T-helper 9 cell (primary cell): ENCODE measurements at regions not wholly inside any gene's neighbourhood (a gene's known extent, or its start where the extent isn't known, plus 50 kb on each side); places are given as distances from the start of the nearest gene placed in this dataset.

Experiments used
- DNase-seq: peaks from one replicate; pipeline ENCODE4 v3.0.0-alpha.2; 2020

DNA sequence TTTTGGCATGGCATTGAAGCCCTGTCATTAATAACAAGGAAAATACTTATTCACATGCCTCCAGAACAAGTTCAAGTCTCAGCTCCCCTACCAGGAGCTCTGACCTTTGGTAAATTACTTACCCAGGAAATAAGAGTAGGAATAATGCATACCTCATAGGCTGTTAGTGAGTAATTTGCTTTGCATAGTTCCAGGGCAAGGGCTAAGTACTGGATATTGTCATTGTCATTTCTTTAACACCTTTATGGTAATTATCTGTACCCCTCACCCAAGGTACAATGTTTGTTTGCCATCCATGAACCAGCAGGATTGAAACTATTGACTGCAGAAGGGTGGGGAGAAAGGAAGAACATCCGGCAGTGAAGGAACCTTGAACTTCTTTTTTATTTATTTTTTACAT lies 148.5 kb downstream of the SOX2 start:
- no peak for DNase-seq

DNA sequence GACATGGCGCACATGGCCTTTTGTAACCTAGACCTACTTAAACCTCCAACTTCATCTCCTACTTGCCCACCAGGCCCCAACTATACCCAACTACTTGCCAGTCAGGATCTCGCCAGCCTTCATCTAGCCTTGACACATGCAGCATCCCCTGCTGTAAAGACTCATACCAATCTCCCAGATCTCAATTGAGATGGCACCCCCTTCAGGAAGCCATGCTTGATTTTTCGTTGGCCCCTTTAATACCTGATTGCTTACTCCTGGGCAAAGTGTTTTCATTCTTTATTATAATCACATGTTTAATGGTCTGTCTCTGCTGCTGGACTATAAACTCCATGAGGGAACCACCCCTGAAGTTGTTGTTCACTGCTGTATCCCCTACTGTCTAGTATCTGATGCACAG lies 150.8 kb downstream of the SOX2 start:
- DNase-seq = no peak

DNA sequence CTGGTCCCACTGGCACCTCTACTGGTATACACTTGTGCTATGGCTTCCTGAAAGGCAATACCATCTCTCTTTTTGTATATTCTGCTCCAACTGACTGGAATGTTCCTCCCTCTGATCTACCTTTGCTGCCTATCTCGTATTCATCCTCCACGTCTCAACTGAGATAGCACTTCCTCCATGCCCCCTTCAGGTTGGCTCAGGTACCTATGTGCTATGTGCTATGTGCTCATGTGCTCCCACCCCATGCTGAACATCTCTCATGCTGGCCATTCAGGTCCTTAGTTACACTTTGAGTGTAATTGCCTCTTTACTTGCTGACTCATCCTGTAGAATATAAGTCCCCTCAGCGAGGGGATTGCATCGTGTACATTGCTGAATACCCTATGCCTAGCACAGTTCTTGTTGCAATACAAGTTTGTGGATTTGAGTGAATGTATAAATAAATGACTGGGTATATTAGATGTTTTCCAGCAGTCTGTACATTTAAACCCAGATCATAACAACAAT lies 156.9 kb downstream of the SOX2 start:
- DNase-seq = no peak

DNA sequence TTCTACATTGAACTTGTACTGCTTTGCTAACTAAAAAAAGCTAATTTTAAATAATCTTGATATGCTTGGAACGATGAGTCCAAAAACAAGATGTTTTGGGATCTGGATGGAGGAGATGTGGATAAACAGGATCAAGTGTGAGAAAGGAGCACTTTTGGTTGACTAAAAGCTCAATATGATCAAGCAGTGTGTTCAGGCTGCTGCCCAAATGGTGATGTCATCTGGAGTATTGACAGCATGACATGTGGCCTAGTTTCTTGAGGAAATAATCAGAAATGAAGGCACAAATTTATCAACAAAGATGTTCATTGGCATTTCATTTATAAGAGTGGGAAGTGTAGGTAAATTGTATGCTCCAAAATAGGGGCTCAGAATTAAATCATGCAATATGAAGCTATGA lies 161.2 kb downstream of the SOX2 start:
- no peak for DNase-seq

DNA sequence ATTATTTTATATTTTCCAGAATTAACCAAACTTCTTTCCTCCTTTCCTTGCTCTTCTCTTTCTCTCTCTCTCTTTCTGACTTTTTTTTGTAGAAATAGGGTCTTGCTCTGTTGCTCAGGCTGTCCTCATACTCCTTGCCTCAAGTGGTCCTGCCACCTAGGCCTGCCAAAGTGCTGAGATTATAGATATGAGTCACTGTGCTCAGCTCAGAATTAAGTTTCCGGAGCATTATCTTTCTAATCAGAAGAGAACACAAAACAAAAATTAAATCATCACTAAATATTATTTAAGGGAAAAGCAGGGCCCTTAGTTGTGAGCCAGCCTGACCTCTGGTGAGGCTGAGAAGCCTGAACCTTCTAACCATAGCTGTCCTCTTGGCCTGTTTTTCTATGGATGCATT lies 168.2 kb downstream of the SOX2 start:
- DNase-seq = no peak

DNA sequence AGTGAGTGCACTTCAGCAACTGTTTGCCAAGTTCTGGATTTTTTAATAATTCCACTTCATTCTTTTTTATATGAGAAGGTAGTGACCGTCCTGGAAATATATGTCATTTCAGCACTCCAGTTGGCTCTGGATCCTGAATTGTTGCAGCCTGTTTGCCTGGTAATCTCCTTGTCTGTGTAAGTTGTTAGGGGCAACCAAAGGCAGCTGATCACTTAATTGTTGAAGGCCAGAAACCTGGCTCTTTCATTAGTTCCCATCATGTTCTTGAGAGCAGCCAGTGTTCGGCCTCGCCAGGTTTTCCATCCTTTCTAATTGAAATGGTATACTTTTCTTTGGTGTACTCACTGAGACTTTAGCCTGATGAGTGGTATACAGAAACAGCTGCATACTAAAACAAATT lies 168.6 kb downstream of the SOX2 start:
- DNase-seq = no peak

DNA sequence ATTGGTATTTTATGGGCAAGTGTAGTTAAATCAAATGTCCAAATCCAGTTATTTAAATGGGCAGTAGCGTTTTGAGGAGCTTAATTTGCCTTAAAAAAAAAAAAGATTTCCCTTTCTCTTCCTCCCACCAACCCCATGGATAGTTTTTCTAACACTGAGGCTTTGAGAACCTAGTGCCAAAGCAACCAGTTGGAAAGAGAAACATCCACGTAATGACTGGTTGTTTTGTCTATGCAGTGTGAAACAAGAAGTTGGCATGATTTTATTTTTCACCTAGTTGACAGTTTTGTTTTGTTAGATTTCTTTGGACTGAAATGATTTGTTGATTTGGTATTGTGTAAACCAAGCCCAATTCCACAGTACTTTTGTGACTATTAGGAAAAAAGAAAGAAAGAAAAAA lies 170.0 kb downstream of the SOX2 start:
- DNase-seq = no peak

DNA sequence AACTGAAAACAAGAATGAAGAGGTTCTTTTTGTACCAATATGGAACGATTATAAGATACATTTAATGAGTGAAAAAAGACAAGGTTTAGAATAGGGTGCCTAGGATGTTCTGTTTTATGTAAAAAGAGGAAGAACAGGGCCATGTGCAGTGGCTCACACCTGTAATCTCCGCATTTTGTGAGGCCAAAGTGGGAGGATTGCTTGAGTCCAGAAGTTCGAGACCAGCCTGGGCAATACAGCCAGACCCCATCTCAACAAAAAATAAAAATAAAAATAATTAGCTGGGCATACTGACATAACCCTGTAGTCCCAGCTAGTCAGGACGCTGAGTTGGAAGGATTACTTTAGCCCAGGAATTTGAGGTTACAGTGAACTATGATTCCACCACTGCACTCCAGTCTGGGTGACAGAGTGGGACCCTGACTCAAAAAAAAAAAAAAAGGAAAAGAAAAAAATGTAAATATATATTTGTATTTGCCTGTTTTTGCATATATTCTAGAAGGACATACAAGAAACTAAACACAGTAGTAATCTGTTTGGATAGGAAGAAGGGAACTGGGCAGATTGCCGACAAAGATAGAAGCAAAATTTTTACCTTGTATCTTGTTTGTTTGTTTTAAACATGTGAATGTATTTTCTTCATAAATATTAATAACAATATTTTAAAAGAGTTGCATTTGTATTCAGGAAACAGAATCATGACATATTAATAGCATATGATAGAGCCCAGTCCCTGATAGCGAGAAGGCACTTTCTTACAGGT lies 174.3 kb downstream of the SOX2 start:
- no peak for DNase-seq

DNA sequence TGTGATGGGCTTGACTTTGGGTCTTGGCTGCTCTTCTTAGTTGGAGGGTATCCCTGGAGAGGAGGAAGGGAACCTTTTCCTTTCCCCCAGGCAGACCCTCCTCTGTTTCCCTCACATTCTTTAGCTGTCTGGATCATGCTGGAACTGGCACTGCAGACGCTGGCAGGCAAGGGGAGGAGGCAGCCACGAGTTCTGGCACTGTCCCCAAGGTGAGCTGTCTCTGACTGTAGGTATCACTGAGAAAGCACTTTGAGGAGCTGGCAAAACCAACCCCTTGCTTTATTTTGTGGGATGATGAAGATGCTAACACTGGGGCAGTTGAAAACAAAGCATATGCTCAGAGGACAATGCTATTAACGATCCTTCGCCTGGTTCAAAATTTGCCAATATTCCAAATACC lies 175.0 kb downstream of the SOX2 start:
- DNase-seq = no peak

DNA sequence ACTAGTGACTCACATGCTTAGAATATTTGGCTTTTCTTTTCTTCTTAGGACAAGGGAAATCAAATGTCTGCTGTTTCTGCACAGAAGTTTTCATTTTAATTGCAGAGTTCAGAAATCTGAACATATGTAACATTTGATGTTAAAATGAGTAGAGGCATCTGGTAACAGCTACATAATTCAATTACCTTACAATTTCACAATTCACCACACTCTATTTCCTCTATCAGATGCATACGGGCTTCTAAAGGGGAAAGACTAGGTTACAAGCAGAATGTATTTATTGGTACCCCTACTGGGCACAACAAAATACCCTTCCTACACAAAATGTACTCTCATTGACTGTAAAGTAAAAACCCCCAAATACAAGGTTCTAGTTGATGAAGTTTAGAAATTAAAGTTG lies 176.0 kb downstream of the SOX2 start:
- no peak for DNase-seq

DNA sequence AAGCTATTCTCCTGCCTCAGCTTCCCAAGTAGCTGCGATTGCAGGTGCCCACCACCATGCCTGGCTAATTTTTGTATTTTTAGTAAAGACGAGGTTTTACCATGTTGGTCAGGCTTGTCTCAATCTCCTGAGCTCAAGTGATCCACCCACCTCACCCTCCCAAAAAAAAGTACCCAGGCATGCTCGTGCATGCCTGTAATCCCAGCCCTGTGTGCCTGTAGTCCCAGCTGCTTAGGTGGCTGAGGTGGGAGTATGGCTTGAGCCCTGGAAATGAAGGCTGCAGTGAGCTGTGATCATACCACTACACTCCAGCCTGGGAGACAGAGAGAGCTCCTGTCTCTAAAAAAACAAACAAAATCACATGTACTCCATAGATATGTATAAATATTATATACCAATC lies 176.5 kb downstream of the SOX2 start:
- no peak for DNase-seq

DNA sequence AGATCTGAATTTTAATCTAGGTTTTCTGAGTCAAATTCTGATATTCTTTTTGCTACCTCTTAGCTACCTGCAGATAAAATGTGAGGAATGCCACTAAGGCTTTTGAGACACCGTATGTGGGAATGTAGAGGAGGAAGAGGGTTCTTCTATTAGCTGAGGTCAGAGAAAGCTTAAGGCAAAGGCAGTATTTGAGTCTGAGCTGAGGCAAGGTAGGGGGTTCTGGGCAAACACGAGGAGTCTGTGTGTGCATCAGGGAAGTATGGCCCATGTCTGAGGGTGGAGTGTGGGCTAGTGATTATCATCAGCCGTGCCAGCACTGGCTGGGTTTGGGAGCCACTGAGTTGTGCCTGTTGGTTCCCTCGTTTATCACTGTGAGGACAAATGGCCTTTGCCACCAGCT lies 181.1 kb downstream of the SOX2 start:
- DNase-seq = no peak

DNA sequence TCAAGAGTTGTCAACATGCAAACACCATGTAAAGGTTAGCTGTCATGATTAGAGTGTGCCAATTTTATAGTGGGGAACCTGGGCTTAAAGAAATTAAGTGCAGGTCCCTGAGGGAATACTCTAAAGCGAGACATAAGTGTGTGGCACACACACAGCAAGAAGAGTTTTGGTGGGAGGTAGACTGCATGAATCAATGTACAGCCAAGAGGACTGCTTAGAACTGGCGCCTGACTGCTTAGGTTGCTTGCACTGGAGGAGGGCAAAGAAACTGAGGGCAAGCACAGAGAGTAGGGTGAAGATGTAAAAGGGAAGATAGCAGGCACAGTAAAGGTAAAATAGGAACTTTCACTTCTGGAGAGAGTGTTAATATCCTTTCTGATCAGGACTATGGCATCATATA lies 184.9 kb downstream of the SOX2 start:
- DNase-seq = no peak

DNA sequence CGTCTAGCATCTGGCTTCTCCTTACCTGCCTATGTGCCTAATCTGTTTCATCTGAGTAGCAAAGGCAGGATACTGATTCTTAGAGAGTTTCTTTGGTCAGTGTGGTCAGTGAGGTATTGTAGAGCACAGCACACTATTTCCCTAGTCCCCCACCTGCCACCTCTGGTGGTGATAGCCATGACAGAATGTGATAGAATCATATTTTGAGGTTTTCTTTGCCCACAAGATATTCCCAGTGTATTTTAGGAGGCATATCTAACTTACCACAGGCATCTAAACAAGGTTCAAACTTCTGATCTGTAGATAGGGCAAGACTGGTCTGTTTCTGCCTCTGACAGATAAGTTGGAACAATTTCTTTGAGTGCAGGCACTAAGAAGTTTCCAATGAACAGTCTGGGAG lies 188.0 kb downstream of the SOX2 start:
- no peak for DNase-seq

DNA sequence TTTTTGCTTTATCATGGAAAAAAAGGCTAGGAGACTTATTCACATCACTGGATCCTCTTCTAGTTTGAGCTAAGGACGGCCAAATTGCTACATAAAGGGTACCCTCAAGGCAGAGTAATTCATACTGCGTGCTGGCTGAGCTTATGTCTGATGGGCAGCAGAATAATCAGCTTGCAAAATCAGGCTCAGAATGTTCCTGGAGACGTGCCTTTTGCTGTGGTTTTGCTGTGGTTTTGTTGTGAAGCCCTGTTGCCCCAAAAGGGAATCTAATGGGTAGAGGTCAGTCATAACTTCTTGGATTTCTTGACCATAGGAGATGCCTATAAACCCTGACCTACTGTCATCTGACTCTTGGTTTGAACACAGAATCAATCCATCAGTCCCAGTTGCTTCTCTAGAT lies 189.9 kb downstream of the SOX2 start:
- no peak for DNase-seq

DNA sequence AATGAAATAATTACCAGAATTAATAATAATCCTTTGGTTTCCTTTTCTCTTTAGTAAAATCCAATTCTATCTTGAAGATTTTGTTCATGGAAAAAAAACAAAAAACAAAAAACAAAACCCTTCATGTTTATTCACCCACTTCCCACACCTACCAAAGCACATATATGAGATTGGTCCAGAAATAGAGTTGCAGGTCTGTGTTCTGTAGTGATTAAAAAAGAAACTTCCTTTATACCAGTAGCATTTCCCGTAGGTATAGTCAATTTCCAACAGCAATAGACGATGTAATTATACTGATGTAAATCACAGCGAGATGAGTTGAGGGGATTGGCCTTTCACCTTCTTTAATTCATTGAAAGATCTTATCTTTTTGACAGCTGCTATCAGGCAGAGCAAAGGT lies 194.6 kb downstream of the SOX2 start:
- DNase-seq = no peak

DNA sequence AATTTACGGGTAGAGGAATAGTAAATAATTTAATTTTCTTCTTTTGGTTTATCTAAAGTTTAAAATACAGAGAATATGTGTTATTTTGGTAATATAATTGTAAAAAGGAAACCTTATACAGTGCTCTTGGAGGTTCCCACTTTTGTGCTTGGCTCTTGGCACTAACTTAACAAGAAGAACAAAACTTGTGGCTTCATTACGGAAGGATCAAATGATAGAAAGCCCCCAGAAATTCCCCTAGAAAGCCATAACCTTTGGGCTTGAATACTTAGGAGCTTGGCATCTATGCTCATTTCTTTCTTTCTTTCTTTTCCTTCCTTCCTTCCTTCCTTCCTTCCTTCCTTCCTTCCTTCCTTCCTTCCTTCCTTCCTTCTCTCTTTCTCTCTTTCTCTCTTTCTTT lies 197.5 kb downstream of the SOX2 start:
- no peak for DNase-seq

DNA sequence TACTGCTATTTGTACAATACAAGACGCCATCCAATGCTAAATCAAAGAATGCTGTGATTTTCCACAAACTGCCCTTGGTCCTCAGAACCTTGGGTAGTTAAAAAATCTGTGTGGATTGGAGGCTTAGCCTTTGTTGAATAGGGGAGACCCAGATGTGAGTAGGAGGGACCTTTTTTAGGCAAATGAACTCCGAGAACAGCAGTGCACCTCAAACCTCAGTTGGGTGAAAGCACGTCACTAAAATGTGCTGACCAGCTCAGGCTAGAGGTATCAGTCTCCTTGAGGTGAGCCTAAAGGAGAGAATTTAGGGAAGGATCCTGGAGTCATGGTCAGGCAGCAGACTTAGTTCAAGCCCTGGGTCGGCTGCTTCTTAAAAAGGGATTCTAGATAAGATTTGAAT lies 200.7 kb downstream of the SOX2 start:
- DNase-seq = no peak

DNA sequence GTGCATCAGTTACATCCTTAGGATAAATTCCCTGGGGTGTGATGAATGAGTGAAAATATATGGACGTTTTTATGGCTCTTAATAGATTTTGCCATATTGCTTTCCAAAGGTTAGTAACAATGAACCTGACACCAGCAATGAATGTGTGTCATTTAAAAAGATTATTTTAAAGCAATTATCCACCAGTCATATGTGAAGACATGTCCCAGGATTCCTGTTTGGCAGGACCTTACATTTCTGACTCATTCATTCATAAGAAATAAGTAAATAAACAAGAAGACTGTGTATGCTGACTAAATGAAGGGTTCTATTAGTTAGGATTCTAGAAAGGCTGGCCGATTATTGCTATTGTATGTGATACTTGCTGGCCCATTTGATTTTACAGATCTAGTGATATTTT lies 201.5 kb downstream of the SOX2 start:
- no peak for DNase-seq

DNA sequence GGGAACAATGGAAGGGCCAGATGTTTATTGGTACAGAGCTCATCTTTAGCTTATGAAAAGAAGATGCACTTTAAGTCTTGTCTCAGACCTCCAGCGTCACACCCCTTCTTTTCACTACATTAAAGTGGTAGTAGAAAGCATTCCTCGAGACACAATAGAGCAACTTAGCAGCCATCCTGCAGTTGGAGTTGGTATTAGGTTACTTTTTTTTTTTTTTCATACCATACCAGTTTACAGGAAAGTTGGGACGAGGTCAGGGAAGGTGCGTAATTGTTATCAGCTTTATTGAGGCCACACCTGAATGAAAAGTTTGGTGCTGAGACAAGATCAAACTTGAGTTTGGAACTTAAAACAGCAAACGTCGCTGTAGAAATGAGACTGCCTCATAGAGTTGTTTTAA lies 203.8 kb downstream of the SOX2 start:
- no peak for DNase-seq

DNA sequence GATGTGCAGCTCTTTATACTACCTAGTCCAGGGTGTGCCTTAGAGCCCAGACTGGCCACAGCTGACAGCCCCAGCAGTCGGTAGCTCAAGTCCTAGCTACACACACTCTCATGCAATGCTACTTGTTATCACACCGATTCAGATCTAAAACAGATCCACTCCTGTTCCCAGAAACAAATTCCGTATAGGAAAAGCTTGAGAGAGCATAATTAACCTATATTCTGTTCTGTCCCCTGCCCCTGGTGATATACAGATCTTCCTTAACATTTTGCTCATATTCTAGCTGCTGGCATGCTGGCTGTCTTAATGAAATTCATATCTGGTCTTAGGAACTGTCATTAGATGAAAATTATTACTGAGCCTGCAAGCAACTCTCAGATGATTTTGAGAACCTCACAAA lies 204.3 kb downstream of the SOX2 start:
- no peak for DNase-seq

DNA sequence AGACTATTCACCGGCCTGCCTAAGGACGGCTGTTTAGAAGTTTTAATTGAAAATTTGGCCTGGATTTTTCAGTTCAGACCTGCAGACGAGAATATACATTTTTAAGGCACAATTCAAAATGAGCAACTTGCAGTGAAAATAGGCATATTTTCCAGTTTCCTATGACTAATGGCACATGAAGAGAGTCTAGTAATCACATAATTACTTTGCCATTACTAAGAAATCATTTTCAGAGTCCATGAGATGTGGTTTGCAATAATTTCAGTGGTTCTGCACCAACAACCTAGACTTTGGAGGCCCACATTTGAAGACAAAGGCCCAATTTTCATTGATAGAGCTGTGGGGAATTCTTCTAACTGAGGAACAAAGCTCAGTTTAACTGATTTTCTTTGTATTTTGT lies 205.3 kb downstream of the SOX2 start:
- no peak for DNase-seq

DNA sequence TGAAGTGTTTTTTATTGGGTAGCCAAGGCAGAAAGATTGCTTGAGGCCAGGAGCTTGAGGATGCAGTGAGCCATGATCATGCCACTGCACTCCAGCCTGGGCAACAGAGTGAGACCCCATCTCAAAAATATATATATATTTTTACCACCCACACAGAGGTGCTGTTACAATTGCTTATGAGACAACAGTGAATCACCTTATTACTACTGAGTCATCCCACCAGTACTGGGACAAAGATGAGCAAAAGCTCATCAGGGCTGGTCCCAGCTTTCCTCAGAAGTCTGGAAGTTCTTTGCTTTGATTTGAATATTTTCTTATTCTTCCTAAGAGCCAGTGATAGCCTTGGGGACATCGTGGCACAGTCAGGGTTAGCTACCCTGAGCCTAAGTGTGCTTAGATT lies 207.7 kb downstream of the SOX2 start:
- no peak for DNase-seq

DNA sequence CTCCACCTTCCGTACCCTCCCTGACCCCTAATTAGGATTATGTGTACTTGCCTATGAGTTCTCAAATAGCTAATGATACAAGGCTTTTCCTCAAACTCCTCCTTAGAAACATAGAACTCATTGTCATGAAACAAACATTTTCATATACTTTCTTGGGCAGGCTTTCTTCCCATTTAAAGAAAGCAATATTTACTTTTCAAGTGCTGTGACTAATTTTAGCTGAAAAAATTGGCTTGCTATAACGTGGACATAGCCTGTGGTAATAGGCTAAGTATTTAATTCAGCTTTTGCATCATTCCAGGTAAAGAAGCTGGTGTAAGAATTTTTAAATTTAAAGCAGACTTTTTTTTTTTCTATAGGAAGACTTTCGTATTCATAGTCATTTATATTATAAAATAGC lies 208.7 kb downstream of the SOX2 start:
- no peak for DNase-seq

DNA sequence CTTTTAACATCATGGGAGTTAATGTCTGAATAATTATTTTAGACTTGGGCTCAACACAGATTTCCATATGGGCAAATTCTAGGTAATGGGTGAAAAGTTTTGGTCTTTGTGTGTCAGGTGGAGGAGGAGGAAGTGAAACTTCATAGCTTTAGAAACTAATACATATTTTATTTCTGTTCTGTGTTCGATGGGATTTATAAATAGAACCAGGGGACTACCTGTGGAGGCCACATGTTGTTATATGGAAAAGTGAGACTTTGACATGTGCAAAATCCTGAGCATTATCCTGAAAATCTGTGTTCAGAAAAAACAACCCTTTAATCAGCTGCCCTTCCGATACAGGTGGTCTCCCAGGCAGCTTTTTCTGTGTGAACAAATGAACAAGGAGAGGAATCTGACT lies 209.5 kb downstream of the SOX2 start:
- DNase-seq = no peak
